ENCODE measurements at regions not wholly inside any gene's neighbourhood (a gene's known extent, or its start where the extent isn't known, plus 50 kb on each side); places are given as distances from the start of the nearest gene placed in this dataset.

DNA sequence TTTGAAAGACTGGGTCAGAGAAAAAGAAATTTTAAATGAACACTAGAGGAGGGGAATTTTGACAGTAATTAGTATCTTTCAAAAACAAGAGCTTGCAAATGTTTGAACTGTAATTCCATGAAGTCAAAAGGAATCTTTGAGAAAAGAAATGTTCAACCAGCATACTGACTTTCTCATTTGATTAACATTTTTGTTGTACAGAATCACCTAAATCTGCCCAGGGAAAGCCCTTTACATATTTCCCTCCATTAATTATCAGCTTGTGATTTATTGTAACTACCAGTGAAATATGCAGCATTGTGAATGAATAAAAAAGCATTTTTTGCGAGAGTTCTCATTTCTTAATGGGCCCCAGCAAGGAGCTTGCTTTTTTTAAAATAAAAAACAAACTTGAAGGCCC, 61.2 kb upstream of the CCDC91 start:
- TF ChIP-seq POLR2A (IDR thresholded peaks at IDR 0.05; ENCODE audit: low read depth, low read length) (no peak), POLR2AphosphoS5 (IDR thresholded peaks at IDR 0.05; ENCODE audit: insufficient read depth, low read depth, low read length) (no peak), GATA2 (IDR thresholded peaks at IDR 0.05; ENCODE audit: insufficient read depth, insufficient read length, low read depth, low read length) (no peak), EZH2 (IDR thresholded peaks at IDR 0.05; ENCODE audit: borderline replicate concordance, low read depth, low read length, severe bottlenecking) (no peak), MYC (IDR thresholded peaks at IDR 0.05; ENCODE audit: low read depth, low read length) (no peak), JUN (IDR thresholded peaks at IDR 0.05; ENCODE audit: borderline replicate concordance, insufficient read depth, insufficient read length, low read depth) (no peak), FOS (IDR thresholded peaks at IDR 0.05; ENCODE audit: borderline replicate concordance, insufficient read depth, low read length) (no peak)
- TF ChIP-seq, protein P1, sequence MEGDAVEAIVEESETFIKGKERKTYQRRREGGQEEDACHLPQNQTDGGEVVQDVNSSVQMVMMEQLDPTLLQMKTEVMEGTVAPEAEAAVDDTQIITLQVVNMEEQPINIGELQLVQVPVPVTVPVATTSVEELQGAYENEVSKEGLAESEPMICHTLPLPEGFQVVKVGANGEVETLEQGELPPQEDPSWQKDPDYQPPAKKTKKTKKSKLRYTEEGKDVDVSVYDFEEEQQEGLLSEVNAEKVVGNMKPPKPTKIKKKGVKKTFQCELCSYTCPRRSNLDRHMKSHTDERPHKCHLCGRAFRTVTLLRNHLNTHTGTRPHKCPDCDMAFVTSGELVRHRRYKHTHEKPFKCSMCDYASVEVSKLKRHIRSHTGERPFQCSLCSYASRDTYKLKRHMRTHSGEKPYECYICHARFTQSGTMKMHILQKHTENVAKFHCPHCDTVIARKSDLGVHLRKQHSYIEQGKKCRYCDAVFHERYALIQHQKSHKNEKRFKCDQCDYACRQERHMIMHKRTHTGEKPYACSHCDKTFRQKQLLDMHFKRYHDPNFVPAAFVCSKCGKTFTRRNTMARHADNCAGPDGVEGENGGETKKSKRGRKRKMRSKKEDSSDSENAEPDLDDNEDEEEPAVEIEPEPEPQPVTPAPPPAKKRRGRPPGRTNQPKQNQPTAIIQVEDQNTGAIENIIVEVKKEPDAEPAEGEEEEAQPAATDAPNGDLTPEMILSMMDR (IDR thresholded peaks at IDR 0.05; ENCODE audit: extremely low read depth in 1 of 2, insufficient read depth in 1 of 2, low read depth in 1 of 2, low read length in 2 of 2), result no peak
- TF ChIP-seq, protein P2, sequence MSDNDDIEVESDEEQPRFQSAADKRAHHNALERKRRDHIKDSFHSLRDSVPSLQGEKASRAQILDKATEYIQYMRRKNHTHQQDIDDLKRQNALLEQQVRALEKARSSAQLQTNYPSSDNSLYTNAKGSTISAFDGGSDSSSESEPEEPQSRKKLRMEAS (IDR thresholded peaks at IDR 0.05; ENCODE audit: insufficient read depth, insufficient read length), result no peak
